ENCODE measurements at regions not wholly inside any gene's neighbourhood (a gene's known extent, or its start where the extent isn't known, plus 50 kb on each side); places are given as distances from the start of the nearest gene placed in this dataset.

GRCh38 chr7:22549667-22550513, 49.9 kb upstream of the STEAP1B start (continued):
- TF ChIP-seq RAD21 (IDR thresholded peaks at IDR 0.05 in 1 of 2, conservative IDR thresholded peaks at IDR 0.05 in 1 of 2; ENCODE audit: low read depth in 2 of 2, low read length in 2 of 2) (peak; percentile 95 to 98), SUZ12 (IDR thresholded peaks at IDR 0.05; ENCODE audit: low read length) (no peak), CTCF (IDR thresholded peaks at IDR 0.05; ENCODE audit: control extremely low read depth in 1 of 3, insufficient read depth in 1 of 3, low read depth in 1 of 3, low read length in 3 of 3) (peak; percentile 92 to 96 (median 96)), TAF7 (optimal IDR thresholded peaks at IDR 0.05; ENCODE audit: borderline replicate concordance, low read depth, low read length) (peak; percentile 68), TBP (IDR thresholded peaks at IDR 0.05; ENCODE audit: low read depth, low read length) (no peak)
- TF ChIP-seq, protein P1, sequence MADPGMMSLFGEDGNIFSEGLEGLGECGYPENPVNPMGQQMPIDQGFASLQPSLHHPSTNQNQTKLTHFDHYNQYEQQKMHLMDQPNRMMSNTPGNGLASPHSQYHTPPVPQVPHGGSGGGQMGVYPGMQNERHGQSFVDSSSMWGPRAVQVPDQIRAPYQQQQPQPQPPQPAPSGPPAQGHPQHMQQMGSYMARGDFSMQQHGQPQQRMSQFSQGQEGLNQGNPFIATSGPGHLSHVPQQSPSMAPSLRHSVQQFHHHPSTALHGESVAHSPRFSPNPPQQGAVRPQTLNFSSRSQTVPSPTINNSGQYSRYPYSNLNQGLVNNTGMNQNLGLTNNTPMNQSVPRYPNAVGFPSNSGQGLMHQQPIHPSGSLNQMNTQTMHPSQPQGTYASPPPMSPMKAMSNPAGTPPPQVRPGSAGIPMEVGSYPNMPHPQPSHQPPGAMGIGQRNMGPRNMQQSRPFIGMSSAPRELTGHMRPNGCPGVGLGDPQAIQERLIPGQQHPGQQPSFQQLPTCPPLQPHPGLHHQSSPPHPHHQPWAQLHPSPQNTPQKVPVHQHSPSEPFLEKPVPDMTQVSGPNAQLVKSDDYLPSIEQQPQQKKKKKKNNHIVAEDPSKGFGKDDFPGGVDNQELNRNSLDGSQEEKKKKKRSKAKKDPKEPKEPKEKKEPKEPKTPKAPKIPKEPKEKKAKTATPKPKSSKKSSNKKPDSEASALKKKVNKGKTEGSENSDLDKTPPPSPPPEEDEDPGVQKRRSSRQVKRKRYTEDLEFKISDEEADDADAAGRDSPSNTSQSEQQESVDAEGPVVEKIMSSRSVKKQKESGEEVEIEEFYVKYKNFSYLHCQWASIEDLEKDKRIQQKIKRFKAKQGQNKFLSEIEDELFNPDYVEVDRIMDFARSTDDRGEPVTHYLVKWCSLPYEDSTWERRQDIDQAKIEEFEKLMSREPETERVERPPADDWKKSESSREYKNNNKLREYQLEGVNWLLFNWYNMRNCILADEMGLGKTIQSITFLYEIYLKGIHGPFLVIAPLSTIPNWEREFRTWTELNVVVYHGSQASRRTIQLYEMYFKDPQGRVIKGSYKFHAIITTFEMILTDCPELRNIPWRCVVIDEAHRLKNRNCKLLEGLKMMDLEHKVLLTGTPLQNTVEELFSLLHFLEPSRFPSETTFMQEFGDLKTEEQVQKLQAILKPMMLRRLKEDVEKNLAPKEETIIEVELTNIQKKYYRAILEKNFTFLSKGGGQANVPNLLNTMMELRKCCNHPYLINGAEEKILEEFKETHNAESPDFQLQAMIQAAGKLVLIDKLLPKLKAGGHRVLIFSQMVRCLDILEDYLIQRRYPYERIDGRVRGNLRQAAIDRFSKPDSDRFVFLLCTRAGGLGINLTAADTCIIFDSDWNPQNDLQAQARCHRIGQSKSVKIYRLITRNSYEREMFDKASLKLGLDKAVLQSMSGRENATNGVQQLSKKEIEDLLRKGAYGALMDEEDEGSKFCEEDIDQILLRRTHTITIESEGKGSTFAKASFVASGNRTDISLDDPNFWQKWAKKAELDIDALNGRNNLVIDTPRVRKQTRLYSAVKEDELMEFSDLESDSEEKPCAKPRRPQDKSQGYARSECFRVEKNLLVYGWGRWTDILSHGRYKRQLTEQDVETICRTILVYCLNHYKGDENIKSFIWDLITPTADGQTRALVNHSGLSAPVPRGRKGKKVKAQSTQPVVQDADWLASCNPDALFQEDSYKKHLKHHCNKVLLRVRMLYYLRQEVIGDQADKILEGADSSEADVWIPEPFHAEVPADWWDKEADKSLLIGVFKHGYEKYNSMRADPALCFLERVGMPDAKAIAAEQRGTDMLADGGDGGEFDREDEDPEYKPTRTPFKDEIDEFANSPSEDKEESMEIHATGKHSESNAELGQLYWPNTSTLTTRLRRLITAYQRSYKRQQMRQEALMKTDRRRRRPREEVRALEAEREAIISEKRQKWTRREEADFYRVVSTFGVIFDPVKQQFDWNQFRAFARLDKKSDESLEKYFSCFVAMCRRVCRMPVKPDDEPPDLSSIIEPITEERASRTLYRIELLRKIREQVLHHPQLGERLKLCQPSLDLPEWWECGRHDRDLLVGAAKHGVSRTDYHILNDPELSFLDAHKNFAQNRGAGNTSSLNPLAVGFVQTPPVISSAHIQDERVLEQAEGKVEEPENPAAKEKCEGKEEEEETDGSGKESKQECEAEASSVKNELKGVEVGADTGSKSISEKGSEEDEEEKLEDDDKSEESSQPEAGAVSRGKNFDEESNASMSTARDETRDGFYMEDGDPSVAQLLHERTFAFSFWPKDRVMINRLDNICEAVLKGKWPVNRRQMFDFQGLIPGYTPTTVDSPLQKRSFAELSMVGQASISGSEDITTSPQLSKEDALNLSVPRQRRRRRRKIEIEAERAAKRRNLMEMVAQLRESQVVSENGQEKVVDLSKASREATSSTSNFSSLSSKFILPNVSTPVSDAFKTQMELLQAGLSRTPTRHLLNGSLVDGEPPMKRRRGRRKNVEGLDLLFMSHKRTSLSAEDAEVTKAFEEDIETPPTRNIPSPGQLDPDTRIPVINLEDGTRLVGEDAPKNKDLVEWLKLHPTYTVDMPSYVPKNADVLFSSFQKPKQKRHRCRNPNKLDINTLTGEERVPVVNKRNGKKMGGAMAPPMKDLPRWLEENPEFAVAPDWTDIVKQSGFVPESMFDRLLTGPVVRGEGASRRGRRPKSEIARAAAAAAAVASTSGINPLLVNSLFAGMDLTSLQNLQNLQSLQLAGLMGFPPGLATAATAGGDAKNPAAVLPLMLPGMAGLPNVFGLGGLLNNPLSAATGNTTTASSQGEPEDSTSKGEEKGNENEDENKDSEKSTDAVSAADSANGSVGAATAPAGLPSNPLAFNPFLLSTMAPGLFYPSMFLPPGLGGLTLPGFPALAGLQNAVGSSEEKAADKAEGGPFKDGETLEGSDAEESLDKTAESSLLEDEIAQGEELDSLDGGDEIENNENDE (IDR thresholded peaks at IDR 0.05; ENCODE audit: insufficient replicate concordance, low read length): no peak
